HG03097 (cell line): ENCODE measurements at regions not wholly inside any gene's neighbourhood (a gene's known extent, or its start where the extent isn't known, plus 50 kb on each side); places are given as distances from the start of the nearest gene placed in this dataset.

ENCODE experiments used
- ATAC-seq: cut with Tn5 transposase; IDR thresholded peaks from one replicate; pipeline ENCODE4 v1.9.1; 2021; ENCODE audit not compliant: unreplicated experiment, low FRiP score

- no peak for ATAC-seq
Observed at GRCh38 chrX:139293991-139294390, 236.5 kb upstream of the F9 start.

GRCh38 chrX:139290310-139290709 is 240.2 kb upstream of the F9 start:
- ATAC-seq = no peak

DNA sequence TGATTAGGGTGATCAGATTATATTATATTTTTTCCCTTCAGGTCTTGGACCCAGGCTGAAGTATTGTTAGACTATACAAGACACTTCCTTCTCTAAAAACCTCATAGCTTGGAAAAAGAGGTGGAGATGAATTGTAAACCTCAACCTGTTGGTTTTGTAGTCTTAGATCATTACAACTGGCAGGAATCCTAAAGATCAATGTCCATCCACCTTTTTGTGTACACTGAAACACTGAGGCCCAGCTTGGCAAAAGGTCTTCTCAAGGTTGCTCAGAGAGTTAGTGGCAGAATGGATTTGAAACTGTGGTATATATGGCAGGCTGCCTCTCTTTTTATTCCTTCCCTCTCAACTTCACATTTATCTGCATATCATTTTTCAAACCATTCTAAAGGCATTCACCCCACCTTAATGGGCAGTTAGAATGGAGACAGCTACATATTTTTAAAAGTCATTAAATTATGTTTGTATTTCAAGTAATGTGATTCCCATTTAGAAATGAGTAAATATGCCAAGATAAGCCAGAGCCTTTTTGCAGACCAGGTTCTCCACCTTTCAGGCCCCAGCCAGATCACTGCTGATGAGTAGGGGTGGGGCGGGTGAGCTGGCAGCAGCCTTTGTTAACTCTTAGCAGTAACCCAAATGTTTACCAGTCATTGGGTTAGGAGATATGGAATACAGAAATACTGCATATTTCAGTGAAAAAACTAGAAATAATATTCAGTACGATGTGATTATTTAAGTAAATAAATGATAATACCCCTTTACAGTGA is 243.2 kb upstream of the F9 start:
- no peak for ATAC-seq

DNA sequence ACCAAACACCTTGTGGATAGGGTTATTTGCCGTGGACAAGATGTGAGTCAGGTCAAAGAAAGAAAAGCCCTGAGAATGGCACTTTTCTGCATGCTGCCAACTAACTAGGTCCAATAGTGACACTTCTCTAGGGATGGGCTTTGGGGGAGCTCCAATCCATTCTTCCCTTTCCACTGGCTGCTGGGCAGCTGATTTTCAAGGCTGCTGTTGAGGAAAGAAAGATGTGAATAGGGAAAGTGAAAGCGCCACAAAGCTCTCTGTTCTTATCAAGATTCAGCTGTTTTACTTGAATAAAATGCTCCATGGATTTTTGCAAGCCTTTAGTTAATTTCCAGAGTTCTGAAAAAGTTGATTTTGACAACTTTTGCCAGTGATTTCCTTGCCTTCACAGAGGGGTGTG is 244.2 kb upstream of the F9 start:
- no peak for ATAC-seq

DNA sequence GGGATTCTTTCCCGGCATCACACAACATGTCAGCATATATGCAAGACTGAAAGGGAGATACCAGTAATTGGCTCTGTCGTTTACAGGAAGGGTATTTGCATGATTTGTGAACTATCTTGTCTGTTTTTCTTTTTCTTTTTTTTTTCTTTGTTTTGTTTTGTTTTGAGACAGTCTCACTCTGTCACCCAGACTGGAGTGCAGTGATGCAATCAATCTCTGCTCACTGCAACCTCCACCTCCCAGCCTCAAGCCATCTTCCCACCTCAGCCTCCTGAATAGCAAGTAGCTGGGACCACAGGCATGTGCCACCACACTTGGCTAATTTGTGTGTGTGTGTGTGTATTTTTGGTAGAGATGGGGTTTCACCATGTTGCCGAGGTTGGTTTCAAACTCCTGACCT is 262.7 kb upstream of the F9 start:
- ATAC-seq = no peak

DNA sequence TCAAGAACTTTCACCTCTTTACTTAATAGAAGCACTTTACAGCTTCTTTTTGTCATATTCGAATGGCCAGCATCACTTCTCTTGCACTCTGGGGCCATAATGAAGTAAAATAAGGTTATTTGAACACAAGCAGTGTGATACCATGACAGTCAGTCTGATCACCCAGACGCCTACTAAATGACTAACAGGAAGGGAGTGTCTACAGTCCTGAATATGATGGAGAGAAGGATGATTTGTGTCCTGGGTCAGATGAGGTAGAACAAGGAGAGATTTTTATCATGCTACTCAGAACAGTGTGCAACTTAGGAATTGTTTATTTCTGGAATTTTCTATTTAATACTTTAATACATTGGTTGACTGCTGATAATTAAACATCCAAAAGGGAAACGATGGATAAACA is 284.2 kb upstream of the F9 start:
- ATAC-seq = no peak

GRCh38 chrX:139237141-139237540 is 293.4 kb upstream of the F9 start:
- ATAC-seq = no peak

DNA sequence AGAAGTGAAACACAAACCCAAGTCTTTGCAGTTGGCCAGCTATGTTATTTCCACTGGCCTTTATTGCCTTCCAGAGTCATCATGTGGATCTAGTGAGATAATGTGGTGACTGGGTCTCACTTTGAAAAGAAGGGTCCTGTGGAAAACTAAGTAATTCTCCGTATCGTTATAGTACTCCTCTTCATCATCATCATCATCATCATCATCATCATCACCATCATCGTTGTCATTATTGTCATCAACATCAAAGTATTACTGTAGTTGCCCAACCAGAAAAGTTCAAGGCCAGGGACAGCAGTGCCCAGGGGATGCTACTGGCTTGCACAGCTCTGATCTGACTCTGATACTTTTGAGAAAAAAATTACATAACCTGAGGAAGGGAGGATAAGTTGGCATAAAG is 295.6 kb upstream of the F9 start:
- ATAC-seq = no peak

GRCh38 chrX:139224953-139225665 is 305.4 kb upstream of the F9 start:
- ATAC-seq = no peak

- no peak for ATAC-seq
Observed at GRCh38 chrX:139222511-139223200, 307.9 kb upstream of the F9 start.

DNA sequence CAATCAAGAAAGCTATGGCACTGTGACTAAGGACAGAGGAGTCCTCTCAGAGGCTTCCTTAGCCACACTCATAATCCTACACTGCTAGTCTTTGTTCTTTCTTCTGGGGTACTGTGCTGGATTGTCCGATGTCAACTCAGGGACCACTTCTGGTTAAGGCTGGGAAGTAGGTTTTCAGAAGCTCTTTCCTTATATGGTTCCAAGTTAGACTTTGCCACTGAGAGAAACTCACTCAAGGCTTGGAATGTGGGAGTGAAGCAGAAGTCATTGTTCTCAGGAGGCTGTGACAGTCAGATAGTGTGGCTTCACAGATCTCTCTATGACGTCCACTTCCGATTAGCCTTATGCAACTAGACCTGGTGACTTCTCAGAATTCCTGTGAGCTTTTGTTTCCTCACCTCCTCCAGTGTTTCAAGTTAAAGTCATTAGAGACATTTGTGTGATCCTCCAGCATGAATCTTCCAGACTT is 317.3 kb upstream of the F9 start:
- no peak for ATAC-seq

DNA sequence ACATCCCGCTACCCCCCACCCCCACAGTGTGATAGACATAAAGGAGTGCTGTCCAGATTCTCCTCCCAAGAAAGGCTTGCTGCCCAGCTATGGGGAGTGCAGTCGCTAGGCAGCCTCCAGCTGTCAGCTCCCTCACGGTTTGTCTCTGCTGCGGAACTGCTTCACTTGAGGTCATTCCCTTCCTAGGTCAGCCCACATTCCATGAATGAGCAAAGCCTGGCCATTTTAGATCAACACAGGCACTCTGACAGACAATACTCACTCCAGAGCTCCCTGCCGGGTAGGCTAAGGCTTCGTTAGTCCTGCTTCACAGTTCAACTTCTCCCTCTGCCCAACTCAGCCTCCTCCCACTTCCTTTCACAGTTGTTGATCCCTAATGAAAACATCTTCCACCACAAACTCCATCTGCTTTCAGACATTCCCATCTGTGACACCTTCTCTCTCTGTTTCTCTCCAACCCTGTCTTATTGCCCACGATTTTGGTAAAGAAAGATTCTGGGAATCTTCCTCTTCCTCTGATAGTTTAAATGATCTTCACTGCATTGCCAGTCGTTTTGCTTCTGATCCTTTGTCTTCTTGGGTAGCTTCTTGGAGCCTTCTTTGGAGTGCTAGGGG is 318.9 kb upstream of the F9 start:
- no peak for ATAC-seq

DNA sequence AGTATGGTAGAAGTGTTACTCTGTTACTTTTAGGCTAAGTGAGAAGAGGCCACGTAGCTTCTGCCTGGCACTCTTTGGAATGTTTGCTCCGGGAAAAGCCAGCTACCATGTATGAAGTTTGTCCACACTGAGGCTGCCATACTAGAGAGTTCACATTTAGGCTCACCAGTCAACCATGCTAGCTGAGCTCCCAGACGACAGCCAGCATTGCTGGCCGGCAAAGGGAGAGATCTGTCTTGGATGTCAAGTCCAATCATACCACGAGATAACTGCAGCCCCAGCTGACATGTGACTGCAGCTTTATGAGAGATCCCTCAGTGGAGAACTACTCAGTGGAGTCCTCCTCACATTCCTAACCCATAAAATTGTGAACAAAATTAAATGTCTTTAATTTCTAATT is 321.2 kb upstream of the F9 start:
- ATAC-seq = no peak

- ATAC-seq = no peak
Observed at GRCh38 chrX:139207655-139208054, 322.9 kb upstream of the F9 start.

DNA sequence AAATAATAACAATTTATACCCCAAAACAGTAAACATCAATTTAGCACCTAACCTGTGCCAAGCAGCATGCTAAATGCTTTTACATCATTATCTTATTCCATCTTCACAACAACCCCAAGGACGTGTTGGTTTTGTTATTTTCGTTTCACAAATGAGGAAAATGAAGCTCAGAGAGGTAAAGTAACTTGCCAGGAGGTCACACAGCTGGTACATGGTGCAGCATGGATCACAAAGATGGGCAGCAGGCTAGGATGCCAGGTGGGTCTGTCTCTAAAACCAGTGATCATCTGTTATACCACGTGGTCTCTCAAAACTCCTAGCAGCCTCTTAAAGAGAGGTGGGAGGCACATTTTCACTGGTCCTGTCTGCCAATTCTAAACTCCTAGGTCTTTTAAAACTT is 323.6 kb upstream of the F9 start:
- ATAC-seq = no peak

DNA sequence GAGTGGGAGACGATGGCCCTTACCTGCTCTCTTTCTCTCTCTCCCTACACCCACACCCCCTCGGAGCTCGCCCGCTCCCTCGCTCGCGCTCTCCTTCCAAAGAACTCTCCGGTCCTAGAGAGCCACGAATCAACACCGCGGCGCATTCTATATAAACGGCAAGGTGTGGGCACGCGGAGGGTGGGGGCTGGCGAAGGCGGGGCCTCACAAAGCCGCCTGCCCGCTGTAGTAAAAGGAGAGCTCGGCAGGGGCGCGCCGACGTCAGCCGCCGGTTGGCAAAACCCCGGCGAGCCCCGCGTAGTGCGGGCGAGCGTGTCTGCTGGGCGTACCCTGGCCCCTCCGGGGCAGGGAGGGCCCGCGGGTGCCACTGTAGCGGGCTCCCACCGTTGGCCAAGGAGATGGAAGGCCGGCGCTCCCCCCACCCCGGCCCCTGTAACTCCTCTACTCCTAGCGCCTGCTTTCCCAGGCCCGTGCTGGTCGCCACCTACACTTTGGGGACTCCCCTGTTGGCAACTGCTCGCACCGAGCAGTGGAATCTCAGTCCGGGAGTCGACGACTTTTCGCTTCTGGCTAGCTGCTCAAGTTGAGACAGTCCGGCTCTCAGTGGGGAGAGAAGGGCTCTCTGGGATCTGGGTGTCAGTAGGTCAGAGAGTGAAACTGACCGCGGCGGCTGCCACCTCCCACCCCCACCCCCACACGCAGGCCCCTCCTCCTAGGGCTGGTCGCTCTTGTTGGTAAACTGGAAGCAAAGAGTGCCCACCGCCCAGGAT is 325.5 kb upstream of the F9 start:
- ATAC-seq = no peak

- no peak for ATAC-seq
Observed at GRCh38 chrX:139204571-139204897, 326.0 kb upstream of the F9 start.

- no peak for ATAC-seq
Observed at GRCh38 chrX:139203651-139204570, 326.6 kb upstream of the F9 start.

DNA sequence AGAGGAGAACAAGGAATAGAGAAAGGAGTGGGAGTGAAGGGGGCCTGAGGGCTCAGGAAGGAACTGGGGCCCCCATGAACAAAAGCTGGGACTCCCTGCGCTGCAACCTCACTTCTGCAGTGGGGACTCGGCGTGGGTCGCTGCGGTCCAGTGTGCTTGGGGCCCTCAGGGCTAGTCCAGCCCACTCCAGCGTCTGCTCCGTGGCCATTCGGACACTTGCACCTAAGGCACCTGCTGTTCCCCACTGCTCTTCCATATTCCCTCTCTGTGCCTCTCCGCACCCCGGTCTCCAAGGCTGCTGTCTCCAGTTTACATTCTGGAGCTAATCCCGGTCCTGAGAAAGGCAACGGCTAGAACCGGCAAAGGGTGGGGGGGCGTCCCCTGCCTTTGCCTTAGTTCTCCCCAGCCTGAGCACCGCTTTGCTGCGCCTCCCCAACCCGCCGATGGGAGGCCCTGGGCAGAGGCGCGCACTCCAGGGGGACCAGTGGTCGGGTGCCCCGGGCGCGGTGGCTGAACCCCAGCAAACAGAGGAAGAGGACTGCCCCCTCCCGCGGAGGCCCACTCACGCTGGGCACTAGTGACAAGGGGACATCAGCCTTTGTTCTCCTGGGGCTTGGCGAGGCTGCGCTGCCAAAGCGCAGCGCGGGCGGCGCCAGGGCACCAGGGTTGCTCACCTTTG is 327.7 kb upstream of the F9 start:
- ATAC-seq = no peak
